ENCODE measurements at regions not wholly inside any gene's neighbourhood (a gene's known extent, or its start where the extent isn't known, plus 50 kb on each side); places are given as distances from the start of the nearest gene placed in this dataset.

GRCh38 chr6:25028328-25028727 lies 92.6 kb upstream of the RIPOR2 start:
- TF ChIP-seq, protein P1, sequence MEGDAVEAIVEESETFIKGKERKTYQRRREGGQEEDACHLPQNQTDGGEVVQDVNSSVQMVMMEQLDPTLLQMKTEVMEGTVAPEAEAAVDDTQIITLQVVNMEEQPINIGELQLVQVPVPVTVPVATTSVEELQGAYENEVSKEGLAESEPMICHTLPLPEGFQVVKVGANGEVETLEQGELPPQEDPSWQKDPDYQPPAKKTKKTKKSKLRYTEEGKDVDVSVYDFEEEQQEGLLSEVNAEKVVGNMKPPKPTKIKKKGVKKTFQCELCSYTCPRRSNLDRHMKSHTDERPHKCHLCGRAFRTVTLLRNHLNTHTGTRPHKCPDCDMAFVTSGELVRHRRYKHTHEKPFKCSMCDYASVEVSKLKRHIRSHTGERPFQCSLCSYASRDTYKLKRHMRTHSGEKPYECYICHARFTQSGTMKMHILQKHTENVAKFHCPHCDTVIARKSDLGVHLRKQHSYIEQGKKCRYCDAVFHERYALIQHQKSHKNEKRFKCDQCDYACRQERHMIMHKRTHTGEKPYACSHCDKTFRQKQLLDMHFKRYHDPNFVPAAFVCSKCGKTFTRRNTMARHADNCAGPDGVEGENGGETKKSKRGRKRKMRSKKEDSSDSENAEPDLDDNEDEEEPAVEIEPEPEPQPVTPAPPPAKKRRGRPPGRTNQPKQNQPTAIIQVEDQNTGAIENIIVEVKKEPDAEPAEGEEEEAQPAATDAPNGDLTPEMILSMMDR (IDR thresholded peaks at IDR 0.05) = no peak
- no peak for TF ChIP-seq EZH2 (IDR thresholded peaks at IDR 0.05; ENCODE audit: borderline replicate concordance, insufficient read depth, low read depth, low read length, poor library complexity, severe bottlenecking)
